DMS153 treated with DMSO at 0.1 percent for 48 hours (cell line): ENCODE measurements at regions not wholly inside any gene's neighbourhood (a gene's known extent, or its start where the extent isn't known, plus 50 kb on each side); places are given as distances from the start of the nearest gene placed in this dataset.
"Not testable (repeated sequence)": the region's sequence is repeated elsewhere in the genome, so short reads cannot be mapped to it uniquely, and the experiment has no call there.

Source experiments
- DNase-seq: peaks from one replicate; lab custom pipeline; 2025; ENCODE audit not compliant: unreplicated experiment; lab: John Stamatoyannopoulos, UW

- DNase-seq, result not testable (repeated sequence)
These were observed 287.4 kb downstream of the UTRN start for GRCh38 chr6:144572541-144572940.

GRCh38 chr6:144574796-144575195, 289.7 kb downstream of the UTRN start:
- DNase-seq, result no peak

GRCh38 chr6:144575327-144575726, 290.2 kb downstream of the UTRN start:
- no peak for DNase-seq

GRCh38 chr6:144576871-144577270, 291.7 kb downstream of the UTRN start:
- DNase-seq, result no peak

- DNase-seq, result no peak
These were observed 293.5 kb downstream of the UTRN start for GRCh38 chr6:144578385-144579350.

GRCh38 chr6:144580039-144580438, 294.9 kb downstream of the UTRN start:
- no peak for DNase-seq

- DNase-seq, result no peak
These were observed 295.6 kb downstream of the UTRN start for GRCh38 chr6:144580771-144581170.

GRCh38 chr6:144581812-144582537, 296.8 kb downstream of the UTRN start:
- peak; percentile 27 for DNase-seq

GRCh38 chr6:144582939-144583613, 297.9 kb downstream of the UTRN start:
- DNase-seq, result peak; percentile 58

- peak; percentile 33 for DNase-seq
These were observed 298.4 kb downstream of the UTRN start for GRCh38 chr6:144583614-144583954.

- DNase-seq, result peak; percentile 83
These were observed 300.2 kb downstream of the UTRN start for GRCh38 chr6:144585217-144585814.

- peak; percentile 21 for DNase-seq
These were observed 301.9 kb downstream of the UTRN start for GRCh38 chr6:144586986-144587385.

GRCh38 chr6:144588697-144589325, 303.7 kb downstream of the UTRN start:
- DNase-seq, result peak; percentile 17

GRCh38 chr6:144590532-144590931, 305.4 kb downstream of the UTRN start:
- DNase-seq, result no peak

- DNase-seq, result no peak
These were observed 308.3 kb downstream of the UTRN start for GRCh38 chr6:144593392-144593791.

- DNase-seq, result no peak
These were observed 309.4 kb downstream of the UTRN start for GRCh38 chr6:144594585-144594984.

- no peak for DNase-seq
These were observed 310.1 kb downstream of the UTRN start for GRCh38 chr6:144595266-144595665.

- no peak for DNase-seq
These were observed 312.4 kb downstream of the UTRN start for GRCh38 chr6:144597511-144597910.

GRCh38 chr6:144599615-144600014, 314.5 kb downstream of the UTRN start:
- no peak for DNase-seq

GRCh38 chr6:144601221-144601620, 316.1 kb downstream of the UTRN start:
- DNase-seq, result no peak
